GM21723 (cell line): ENCODE measurements at regions not wholly inside any gene's neighbourhood (a gene's known extent, or its start where the extent isn't known, plus 50 kb on each side); places are given as distances from the start of the nearest gene placed in this dataset.

Experiments used
- ATAC-seq: cut with Tn5 transposase; IDR thresholded peaks from one replicate; pipeline ENCODE4 v1.9.1; 2021; ENCODE audit warnings: mild to moderate bottlenecking, moderate library complexity; ENCODE audit not compliant: unreplicated experiment

DNA sequence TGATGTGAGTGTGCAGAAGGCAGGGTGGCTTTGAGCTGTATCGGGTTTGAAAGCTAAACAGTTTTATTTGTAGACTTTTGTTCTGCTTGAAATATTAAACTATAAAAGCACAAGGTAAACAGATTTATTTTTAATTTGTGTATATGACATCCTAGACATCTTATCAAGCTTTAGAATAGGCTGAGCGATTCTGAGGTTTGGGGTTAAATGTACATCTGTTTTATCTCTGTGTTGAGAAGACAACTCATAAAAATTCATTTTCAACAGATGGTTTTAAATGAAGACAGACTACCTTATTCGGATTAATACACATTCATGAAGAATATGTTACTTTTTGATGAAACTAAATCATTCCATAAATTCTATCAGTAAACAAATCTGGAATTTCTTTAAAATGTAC is 368.8 kb downstream of the RPRM start:
- ATAC-seq = no peak

DNA sequence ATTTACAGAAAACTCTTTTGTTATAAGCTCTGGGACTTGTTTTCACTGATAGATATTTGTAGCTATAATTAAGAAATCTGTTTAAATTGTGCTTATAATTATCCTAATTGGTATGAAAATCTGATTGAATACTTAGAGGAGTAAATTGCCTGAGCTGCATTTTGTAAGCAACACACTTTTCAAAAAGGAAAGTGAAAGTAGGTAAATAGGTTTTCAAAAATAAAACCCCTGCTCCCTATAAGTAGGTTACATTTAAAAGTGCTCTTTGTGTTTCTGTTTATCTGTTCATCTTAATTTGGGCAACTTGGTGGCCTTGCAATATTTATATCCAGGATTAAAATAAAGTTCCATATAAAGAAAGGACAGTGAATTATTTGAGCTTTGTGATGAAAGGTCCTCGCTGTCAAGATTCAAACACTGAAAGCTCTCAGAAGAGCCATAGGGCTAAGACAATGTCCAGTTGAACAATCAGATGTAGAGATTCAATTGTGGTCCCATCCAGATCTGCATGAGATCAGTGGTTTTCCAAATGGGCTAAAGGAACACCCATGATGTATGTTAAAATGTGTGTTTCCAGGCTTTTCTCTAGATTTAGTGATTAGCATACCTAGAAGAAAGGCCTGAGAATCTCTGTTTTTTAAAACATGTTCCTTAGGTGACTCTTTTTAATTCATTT is 371.6 kb downstream of the RPRM start:
- peak; percentile 52 for ATAC-seq

DNA sequence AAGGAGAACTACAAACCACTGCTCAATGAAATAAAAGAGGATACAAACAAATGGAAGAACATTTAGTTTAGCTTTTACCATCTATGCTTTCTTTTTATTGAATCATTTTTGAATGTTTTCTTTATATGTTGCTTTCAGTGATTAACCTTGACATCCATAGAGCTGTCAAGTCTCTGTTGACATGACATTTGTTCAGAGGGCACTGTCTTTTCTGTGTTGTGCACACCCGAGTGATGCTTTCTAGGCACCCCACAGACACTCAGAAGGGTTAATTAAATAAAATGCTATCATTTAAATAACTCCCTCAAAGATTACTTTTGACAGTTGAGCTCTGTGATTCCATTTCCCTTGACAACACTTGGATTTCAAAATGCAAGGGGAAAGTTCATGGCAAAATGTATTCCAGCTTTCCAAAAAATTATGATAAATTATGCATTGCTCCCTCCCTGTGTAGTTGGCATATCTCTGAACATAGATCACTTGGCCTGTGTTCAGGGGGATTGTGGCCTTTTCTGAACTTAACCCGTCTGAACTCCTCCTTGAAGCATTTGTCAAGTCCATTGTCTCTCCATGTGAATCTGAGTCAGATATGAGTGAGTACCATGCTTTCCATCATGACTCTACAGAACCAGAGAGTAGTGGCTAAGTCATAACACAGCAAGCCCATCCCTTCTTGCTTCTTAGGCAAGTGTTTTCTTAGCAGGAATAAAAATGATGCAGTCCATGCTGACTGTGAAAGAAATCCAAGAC is 372.6 kb downstream of the RPRM start:
- ATAC-seq = peak; percentile 23

DNA sequence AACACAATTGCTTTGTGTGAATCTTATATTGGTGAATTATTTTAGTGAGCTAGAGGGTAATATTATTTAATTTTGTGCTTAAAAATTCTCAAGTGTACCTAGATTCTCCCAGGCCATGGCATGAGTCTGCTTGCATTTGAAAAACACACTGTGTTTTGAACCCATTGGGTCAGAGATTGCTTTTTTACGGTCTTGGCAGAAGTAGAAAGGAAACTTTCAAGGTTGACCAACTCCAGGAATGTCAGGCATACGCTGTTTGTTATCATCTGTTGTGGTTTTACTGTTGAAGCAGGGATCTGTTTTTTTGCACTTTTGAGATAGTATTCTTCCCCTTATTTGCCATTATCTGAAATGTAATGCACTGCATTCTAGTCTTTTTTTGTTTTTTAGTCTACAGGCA is 377.4 kb downstream of the RPRM start:
- no peak for ATAC-seq

DNA sequence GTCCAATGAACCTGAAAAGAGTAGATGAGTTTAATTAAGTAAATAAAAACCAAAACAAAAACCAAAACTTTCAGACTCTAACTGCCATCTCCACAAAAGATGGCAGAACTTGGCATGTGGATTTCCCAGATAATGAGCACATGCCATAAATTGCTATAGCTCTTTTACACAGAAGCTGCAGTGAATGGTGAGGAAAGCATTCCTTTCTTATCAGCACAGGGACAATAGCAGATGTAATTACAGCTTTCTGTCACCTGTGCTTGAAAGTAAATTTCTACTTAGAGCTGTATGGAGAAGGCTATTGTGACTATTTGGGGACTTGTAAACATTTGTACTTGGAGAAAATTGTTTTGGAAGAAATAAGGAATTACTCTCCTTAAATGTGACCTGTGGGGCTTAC is 378.4 kb downstream of the RPRM start:
- ATAC-seq = no peak

DNA sequence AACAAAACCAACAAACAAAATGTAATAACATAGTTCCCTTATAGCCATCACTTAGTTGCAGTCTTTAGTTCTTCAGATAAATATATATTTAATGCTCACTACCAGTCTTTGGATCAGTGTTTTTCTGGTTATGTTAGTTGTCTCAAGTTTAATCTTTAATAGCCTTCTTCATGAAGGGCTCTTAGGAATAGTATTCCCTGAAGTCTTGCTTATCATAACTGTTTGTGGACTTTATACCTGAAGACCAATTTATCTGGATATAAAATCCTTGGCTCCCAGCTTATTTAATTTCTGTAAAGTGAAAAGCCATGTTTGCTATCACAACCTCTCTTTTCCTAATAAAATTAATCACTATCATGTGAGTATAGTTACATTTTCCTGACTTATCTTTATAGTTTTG is 379.7 kb downstream of the ARL6IP6 start:
- ATAC-seq = no peak

DNA sequence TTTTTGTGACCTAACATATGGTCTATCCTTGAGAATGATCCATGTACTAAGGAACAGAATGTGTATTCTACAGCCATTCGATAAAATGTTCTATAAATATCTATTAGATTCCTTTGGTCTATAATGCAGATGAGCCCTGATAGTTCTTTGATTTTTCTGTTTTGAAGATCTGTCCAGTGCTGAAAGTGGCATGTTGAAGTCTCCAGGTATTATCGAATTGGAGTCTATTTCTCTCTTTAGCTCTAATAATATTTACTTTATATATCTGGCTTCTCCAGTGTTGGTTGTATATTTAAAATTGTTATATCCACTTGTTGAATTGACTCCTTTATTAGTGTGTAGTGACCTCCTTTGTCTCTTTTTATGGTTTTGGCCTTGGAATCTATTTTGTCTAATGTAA is 377.9 kb downstream of the ARL6IP6 start:
- no peak for ATAC-seq

DNA sequence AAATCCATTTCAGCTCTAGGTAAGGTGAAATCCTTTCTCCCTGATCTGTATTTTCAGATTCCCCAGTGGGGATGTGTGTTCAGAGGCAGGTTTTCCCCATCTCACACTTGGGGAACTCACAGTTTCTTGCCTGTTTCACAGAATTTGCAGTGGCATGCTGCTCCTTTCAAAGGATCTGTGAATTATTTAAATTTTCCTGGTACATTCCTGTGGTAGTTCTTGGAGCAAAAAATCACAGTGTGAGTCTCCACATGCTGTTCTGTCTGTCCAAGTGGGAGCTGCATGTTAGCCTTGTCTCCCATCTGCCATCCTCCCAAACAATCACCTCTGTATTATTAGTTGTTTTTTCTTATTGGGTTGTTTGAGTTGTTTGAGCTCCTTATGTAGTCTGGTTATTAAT is 372.9 kb downstream of the ARL6IP6 start:
- ATAC-seq = no peak

DNA sequence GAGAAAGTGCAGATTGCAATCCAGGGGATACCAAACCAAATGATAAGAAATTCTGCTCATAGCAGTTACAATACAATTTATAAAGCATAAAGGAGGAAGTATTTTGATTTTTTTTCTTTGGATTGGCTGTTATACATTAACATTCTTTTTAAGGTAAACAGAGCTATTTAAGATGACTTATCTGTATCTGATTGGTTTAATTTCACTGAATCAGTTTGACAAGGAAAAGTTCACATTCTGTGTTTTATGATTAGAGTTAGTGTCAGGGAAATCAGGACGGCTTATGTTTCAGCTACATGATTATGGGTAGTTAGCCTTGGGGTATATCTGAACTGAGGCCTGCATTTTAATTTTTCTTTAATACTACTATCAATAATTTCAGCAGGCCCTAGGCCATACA is 360.9 kb downstream of the ARL6IP6 start:
- no peak for ATAC-seq

DNA sequence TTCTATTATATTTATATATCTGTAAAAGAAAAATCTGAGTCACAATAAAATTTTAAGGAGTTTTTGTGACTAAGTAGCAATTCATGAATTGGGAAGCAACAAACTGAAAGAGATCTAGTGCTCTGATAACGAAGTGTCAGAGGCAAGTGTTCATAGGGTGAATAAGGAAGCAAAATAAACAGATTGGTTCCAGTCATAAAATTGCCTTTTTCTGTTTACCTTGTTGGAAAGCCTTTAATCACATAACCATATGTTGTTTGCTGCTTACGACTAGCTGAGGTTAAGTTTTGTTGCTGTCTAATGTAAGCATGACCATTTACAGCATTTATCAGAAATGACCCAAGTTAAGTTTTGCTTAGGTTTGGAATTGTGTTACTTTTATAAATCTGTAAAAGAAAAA is 358.9 kb downstream of the ARL6IP6 start:
- ATAC-seq = no peak

DNA sequence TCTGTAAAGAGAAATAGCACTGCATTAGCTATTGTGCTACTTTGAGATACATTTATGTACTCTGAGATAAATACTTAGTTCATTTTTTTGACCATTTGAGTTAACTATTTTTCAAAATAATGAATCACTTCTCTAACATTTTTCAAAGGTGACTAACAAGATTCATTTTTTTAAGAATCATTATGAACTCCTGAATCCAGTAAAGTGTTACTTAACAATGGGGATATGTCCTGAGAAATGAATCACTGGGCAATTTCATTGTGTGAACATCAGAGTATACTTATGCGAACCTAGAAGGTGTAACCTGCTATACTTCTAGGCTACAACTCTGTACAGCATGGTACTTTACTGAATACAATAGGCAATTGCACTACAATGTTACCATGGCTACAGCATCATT is 355.8 kb downstream of the ARL6IP6 start:
- no peak for ATAC-seq

DNA sequence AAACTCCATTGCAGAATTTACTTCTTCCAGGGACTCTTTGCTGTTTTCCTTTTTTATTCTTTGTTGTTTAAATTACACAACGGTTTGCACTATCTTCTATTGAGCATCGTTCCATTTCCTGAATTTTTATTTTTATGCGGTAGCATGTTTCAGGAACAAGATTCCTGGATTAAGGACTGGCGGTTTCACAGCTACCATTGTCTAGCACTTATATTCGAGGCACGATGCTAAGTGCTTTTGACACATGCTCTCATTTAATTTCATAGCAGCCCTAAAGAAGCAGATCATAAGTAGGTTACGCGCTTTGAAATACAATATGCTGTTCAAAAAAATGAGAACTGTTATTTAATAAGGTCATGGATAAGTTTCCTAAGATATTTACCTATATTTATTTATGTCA is 354.4 kb downstream of the ARL6IP6 start:
- ATAC-seq = no peak

DNA sequence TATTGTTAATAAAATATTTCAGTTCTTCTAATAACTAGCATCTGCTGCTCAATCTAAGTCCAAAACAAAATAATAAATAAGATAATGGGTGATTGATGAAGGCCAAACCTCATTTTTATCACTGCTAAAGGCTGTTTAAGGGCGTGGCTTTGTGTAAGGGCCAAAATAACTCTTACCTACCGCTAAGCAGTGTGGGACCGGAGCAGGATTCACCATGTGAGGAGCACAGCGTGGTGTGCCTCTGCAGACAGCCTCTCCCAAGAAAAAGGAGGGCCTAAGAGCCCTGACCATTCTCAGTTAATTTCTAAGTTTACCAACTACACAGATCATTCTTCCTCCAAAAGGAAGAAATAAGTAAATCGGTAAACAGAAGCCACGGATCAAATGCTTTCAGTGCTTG is 353.7 kb downstream of the ARL6IP6 start:
- ATAC-seq = no peak

DNA sequence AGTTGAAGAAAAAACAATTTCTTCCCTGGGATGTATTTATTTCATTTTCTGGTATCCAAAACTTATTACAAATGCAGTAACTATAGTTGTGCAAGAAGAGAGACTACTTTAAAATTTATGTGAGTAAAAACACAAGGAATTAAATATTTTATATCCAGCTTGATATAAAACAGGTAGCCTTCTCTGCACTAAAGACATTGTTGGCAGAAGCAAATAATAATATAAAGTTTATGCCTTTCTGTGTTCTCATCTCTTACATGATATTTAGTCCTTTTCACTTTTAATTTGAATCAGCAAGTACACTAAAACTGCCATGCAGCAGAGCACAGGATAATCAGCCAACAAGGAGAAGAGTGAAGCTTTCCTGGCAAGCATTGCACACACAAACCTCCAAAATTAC is 352.7 kb downstream of the ARL6IP6 start:
- no peak for ATAC-seq

DNA sequence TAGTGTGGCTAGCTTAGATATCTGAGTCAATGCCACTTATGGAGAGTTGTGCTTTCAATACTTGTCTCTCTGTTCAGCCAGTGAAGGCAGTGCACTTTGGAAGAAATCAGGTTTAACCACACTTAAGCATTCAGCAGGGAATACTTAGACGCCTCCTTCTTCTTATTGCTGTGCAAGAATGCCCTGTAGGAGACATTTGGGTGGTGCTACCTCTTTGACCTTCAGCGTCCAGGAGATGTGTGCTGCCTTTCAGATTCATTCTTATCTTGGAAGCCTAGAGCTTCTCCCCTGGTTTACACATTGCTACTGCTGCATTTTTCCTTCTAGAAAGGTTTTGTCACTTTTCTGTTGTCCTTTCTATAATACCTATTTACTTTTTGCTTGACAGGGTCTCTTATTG is 350.5 kb downstream of the ARL6IP6 start:
- ATAC-seq = no peak

DNA sequence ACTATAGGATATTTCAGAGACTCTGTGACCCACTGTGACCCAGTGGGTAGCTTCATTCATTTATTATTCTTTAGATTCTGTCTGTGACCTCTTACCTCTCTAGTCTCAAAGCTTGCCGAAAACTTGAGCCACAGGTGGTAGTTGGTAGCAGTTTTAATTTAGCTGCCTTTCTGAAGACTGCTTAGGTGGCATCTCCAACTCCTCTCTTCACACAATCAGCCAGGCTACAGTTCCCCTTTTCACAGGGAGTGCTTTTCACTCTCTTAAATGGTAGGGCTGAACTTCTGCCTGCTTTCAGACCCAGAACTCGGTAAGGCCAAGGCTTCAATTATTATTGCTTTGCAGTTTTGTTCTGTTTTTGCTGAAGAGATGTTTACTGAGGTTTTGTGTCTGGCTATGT is 349.6 kb downstream of the ARL6IP6 start:
- ATAC-seq = no peak

DNA sequence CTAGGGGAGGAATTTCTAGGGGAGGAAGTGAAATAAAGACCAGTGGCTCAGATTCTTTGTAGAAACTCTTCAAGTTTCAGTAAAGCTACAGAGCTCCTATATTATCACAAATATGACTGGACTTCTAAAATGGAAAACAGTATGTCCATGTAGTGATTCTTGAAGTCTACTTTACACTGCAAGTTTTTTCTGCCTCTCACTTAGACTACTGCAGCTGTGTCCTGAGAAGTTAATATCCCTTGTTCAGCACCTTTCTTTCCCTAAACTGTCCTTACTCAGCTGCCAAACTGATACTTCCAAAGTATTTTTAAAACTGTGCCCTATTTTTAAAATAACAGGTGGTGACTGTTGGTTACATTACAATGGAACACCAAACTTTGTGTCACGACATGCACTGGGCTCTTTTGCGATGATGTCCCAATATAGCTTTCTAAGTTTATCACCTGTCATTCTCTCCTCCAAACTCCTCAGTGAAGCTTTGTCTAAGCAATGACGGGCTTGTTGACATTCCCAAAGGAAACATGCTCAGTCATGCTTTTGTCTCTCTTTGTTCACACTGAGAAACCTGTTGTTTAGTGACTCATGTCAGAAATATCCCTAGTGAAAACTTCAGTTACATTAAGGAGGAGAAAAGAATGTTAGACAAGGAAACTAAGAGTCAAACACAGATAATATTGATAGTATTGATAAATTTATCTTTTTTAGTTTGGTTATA is 341.1 kb downstream of the ARL6IP6 start:
- ATAC-seq = no peak

DNA sequence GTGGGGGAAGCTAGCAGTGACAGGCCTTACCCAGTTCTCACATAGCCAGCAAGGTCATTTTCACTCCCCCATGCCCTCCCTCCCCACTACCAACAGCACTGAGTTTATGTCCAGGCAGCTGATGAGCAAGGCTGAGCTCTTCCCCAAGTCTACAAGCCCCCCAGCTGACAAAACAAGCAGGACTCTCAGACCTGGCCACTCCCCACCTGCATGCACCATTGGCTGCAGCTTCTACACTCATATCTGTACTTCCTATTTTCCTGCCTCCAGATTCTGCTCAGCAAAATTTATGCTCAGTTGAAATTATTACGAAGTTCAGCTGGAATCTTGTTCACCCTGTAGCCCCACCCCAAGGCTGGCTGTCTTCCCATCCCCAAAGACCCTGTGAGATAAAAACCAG is 339.3 kb downstream of the ARL6IP6 start:
- ATAC-seq = no peak

DNA sequence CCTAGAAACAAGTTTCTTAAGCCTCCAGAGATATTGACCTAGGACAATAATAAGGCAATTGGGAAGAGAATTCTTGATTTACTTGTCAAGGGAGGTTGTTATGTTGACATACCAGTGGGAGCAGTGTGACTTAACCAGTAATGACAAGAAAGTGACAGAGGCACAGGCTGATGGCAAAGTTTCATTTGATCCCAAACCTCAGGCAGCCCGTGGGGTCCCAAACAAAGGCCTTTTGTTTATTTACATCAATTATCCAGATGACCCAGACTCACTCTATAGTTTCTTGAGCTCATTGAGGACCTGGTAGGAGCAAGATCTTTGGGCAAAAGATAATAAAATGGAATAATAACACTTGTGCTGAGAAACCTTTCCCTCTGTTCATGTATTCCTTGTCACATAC is 336.8 kb downstream of the ARL6IP6 start:
- no peak for ATAC-seq

DNA sequence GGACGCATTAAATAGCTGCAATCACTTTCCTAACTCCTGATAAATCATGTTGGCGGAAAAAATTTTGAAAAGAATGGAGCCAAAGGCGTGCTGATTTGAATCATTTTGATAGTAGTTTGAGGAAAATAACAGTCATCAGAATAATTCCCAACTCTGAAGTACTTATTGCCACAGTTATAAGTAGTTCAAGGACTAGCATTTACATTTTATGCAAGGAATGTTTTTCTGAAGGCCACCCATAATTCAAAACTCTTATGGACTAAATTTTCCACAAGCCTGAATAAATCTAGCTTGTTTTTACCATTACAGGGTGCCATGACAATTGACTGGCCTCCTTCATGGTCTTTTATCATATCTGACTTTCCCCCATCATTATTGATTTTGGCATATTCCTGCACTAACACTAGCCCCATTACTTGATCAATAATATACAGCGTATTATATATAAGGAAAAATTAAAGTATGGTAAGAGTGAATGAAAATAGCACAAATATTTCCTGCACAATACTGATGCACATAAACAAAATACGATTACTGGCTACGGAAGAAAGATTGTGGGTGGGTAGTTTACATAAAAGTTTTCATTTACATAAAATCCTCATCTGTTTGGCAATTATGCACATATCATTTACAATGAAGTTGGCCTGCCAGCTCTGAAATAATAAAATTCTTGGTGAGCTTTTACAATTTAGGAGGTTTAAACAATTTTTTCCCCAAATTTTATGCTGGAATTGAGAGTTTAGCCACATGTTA is 334.6 kb downstream of the ARL6IP6 start:
- ATAC-seq = no peak

DNA sequence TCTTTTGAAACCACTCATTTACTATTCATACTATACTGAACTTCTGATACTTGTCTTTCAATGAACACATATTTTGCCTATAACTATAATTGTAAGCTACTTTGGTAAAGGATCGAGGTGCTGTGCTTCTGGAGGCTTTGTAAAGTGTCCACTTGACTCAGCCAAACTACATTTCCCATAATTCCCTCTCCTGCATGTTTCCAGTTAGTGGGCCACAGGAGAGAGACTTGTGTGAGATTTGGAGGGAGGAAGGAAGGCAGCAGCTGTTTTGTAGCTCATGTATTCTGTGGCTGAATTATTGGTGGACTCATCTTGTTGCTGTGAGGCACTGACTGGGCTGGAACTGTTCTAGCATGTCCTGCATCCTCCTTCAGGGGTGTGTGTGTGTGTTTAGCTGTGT is 328.8 kb downstream of the ARL6IP6 start:
- no peak for ATAC-seq
